ENCODE measurements at regions not wholly inside any gene's neighbourhood (a gene's known extent, or its start where the extent isn't known, plus 50 kb on each side); places are given as distances from the start of the nearest gene placed in this dataset.

DNA sequence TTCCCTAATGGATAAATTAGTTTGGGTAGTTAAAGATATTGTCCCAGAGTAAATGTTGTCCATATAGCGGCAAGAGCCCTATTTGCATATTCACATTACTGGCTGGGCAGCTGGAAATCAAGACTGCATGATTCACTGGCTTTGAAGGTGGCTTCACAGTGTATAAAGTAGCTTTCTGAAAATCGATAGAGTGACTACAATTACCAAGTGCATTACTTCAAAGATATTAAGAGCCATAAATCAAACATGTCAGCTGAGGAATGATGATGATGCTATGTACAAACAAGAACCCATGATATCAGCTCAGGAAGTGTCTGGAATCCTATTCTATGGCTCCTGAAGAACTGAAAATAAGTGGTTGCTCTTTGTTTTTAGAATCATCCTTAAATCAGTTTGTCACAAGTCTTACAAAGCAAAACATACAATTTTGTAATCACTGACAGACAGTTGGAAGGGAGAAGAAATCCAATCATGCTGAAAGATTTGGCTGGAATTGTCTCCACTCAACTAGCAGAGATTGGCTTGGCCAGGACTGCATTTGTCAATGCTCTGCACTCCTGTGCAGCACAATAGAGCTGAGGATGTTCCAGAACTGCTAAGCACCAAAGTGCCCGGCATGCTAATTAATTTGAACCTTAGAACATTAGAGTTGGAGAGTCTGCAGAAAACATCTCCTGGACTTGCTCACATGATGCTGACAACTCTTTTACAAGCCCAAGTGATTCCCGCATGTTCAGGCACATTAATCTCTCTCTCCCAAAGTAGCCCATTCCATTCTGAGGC lies 77.9 kb upstream of the B3GAT2 start:
- Histone ChIP-seq H3K4me3 (no peak overlapping the region), H3K36me3 (no peaks in the 10 kb centered on the region), H3K27me3 (no peaks in the 10 kb centered on the region), H3K27ac (no peak overlapping the region), H3K4me1 (no peaks in the 10 kb centered on the region), H3K9me3 (no peaks in the 10 kb centered on the region)
- intact Hi-C loops (cut with DNase I), result no loop called here
- ATAC-seq (no peak), DNase-seq (no peak)
- TF ChIP-seq, protein P1, sequence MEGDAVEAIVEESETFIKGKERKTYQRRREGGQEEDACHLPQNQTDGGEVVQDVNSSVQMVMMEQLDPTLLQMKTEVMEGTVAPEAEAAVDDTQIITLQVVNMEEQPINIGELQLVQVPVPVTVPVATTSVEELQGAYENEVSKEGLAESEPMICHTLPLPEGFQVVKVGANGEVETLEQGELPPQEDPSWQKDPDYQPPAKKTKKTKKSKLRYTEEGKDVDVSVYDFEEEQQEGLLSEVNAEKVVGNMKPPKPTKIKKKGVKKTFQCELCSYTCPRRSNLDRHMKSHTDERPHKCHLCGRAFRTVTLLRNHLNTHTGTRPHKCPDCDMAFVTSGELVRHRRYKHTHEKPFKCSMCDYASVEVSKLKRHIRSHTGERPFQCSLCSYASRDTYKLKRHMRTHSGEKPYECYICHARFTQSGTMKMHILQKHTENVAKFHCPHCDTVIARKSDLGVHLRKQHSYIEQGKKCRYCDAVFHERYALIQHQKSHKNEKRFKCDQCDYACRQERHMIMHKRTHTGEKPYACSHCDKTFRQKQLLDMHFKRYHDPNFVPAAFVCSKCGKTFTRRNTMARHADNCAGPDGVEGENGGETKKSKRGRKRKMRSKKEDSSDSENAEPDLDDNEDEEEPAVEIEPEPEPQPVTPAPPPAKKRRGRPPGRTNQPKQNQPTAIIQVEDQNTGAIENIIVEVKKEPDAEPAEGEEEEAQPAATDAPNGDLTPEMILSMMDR (IDR thresholded peaks at IDR 0.05), result no peak

- H3K36me3 ChIP-seq, result no peaks in the 10 kb centered on the region
- no peaks in the 10 kb centered on the region for H3K9me3 ChIP-seq
- no peak overlapping the region for H3K4me3 ChIP-seq
- no peaks in the 10 kb centered on the region for H3K27me3 ChIP-seq
- DNase-seq (no peak), ATAC-seq (no peak)
- TF ChIP-seq, protein P1 (IDR thresholded peaks at IDR 0.05), result no peak
- H3K27ac ChIP-seq, result no peak overlapping the region
- H3K4me1 ChIP-seq, result no peaks in the 10 kb centered on the region
- intact Hi-C loops (cut with DNase I), result no loop called here
Observed at GRCh38 chr6:71035871-71036270, 79.0 kb upstream of the B3GAT2 start.

DNA sequence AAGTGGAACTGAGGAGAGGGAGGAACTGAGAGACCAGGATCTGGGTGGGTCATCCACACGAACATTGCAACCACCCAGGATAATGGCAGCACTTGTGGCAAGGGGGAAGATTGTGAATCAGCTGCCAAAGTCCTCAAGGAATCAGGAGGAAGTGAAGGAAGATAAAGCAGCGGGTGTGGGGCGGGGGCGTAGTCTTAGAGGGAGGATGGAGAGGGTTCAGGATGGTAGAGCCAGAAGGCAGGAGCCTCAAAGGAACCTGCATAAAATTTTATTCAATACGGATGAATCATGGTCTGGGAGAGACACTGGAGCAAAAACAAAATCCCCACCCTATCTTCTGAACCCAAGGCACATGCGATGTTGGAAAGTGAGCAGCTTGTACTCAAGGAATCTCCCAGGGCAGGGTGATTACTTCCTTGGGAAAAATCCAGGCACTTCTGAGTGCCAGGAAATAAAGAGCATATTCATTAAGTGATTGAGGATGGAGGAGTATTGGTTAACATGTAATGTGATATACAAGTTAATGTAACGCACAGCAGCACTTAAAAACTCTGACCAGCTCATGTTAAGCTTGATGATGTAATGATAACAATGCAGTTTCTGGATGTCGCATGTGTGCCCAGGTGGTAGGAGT lies 82.0 kb upstream of the B3GAT2 start:
- H3K4me1 ChIP-seq, result no peaks in the 10 kb centered on the region
- intact Hi-C loops (cut with DNase I), result no loop called here
- no peak overlapping the region for H3K27ac ChIP-seq
- no peaks in the 10 kb centered on the region for H3K27me3 ChIP-seq
- no peak for ATAC-seq
- H3K4me3 ChIP-seq, result no peak overlapping the region
- no peaks in the 10 kb centered on the region for H3K36me3 ChIP-seq
- H3K9me3 ChIP-seq, result no peaks in the 10 kb centered on the region
- peak in 2 of 4 donors; percentile 30 to 36 for DNase-seq
- TF ChIP-seq, protein P1 (IDR thresholded peaks at IDR 0.05), result no peak

DNA sequence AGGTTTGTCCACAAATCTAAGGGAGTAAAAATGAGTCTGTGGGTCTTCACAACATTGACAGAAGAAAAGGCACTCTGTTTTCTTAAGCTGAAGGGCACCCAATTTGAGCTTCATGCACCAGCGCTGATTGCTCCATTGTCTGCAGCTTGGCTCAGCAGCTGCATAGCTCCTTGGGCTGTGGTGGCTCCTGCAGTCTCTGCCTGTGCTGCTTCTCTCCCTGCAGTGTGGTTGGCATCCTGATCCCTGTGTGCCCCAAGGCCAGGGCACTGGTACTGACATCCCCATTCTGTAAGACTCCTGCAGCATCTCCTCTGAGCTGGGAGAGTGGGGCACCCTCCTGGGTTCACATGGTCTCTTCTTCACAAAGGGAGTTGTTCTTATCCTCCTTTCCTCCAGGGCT lies 83.2 kb upstream of the B3GAT2 start:
- Histone ChIP-seq H3K9me3 (no peaks in the 10 kb centered on the region), H3K36me3 (no peaks in the 10 kb centered on the region), H3K4me3 (no peak overlapping the region), H3K4me1 (no peaks in the 10 kb centered on the region), H3K27me3 (no peaks in the 10 kb centered on the region), H3K27ac (no peak overlapping the region)
- DNase-seq (no peak), ATAC-seq (no peak)
- TF ChIP-seq, protein P1 (IDR thresholded peaks at IDR 0.05), result no peak
- intact Hi-C loops (cut with DNase I), result no loop called here

GRCh38 chr6:71040841-71041240 lies 84.0 kb upstream of the B3GAT2 start:
- TF ChIP-seq, protein P1 (IDR thresholded peaks at IDR 0.05), result no peak
- DNase-seq, result no peak
- H3K9me3 ChIP-seq, result no peaks in the 10 kb centered on the region
- no peak overlapping the region for H3K27ac ChIP-seq
- H3K4me3 ChIP-seq, result no peak overlapping the region
- no peak for ATAC-seq
- H3K4me1 ChIP-seq, result no peaks in the 10 kb centered on the region
- no peaks in the 10 kb centered on the region for H3K27me3 ChIP-seq
- intact Hi-C loops (cut with DNase I), result no loop called here
- no peaks in the 10 kb centered on the region for H3K36me3 ChIP-seq

Data from left lung (tissue), 4 donors.